ENCODE measurements at regions not wholly inside any gene's neighbourhood (a gene's known extent, or its start where the extent isn't known, plus 50 kb on each side); places are given as distances from the start of the nearest gene placed in this dataset.

GRCh38 chr20:22805219-22805618 is 220.8 kb upstream of the FOXA2 start:
- in situ Hi-C loops (cut with HindIII; ENCODE audit: low pct_ligation_motif_present, low pct_unique_long_range_greater_than_20kb, low sequenced_read_pairs): no loop called here
- peak; percentile 60 for DNase-seq

GRCh38 chr20:22805996-22806395 is 221.6 kb upstream of the FOXA2 start:
- DNase-seq: no peak
- in situ Hi-C loops (cut with HindIII; ENCODE audit: low pct_ligation_motif_present, low pct_unique_long_range_greater_than_20kb, low sequenced_read_pairs): no loop called here

GRCh38 chr20:22807045-22807444 is 222.7 kb upstream of the FOXA2 start:
- no peak for DNase-seq
- in situ Hi-C loops (cut with HindIII; ENCODE audit: low pct_ligation_motif_present, low pct_unique_long_range_greater_than_20kb, low sequenced_read_pairs): no loop called here

- in situ Hi-C loops (cut with HindIII; ENCODE audit: low pct_ligation_motif_present, low pct_unique_long_range_greater_than_20kb, low sequenced_read_pairs): no loop called here
- no peak for DNase-seq
These were observed 223.4 kb upstream of the FOXA2 start for GRCh38 chr20:22807646-22808244.

GRCh38 chr20:22808628-22809027 is 224.3 kb upstream of the FOXA2 start:
- in situ Hi-C loops (cut with HindIII; ENCODE audit: low pct_ligation_motif_present, low pct_unique_long_range_greater_than_20kb, low sequenced_read_pairs): no loop called here
- DNase-seq: no peak

GRCh38 chr20:22810030-22810429 is 225.1 kb upstream of the SSTR4 start:
- in situ Hi-C loops (cut with HindIII; ENCODE audit: low pct_ligation_motif_present, low pct_unique_long_range_greater_than_20kb, low sequenced_read_pairs): no loop called here
- DNase-seq: no peak

- in situ Hi-C loops (cut with HindIII; ENCODE audit: low pct_ligation_motif_present, low pct_unique_long_range_greater_than_20kb, low sequenced_read_pairs): no loop called here
- no peak for DNase-seq
These were observed 224.2 kb upstream of the SSTR4 start for GRCh38 chr20:22810626-22811569.

GRCh38 chr20:22814471-22815205 is 220.5 kb upstream of the SSTR4 start:
- DNase-seq: no peak
- in situ Hi-C loops (cut with HindIII; ENCODE audit: low pct_ligation_motif_present, low pct_unique_long_range_greater_than_20kb, low sequenced_read_pairs): no loop called here

GRCh38 chr20:22815206-22815551 is 219.9 kb upstream of the SSTR4 start:
- no peak for DNase-seq
- in situ Hi-C loops (cut with HindIII; ENCODE audit: low pct_ligation_motif_present, low pct_unique_long_range_greater_than_20kb, low sequenced_read_pairs): no loop called here

- no peak for DNase-seq
- in situ Hi-C loops (cut with HindIII; ENCODE audit: low pct_ligation_motif_present, low pct_unique_long_range_greater_than_20kb, low sequenced_read_pairs): no loop called here
These were observed 219.4 kb upstream of the SSTR4 start for GRCh38 chr20:22815603-22816315.

GRCh38 chr20:22818636-22819035 is 216.5 kb upstream of the SSTR4 start:
- in situ Hi-C loops (cut with HindIII; ENCODE audit: low pct_ligation_motif_present, low pct_unique_long_range_greater_than_20kb, low sequenced_read_pairs): no loop called here

GRCh38 chr20:22819112-22819511 is 216.0 kb upstream of the SSTR4 start:
- DNase-seq: no peak
- in situ Hi-C loops (cut with HindIII; ENCODE audit: low pct_ligation_motif_present, low pct_unique_long_range_greater_than_20kb, low sequenced_read_pairs): no loop called here

More at GRCh38 chr20:22818636-22819035, 216.5 kb upstream of the SSTR4 start:
- DNase-seq: no peak

GRCh38 chr20:22819784-22820183 is 215.3 kb upstream of the SSTR4 start:
- in situ Hi-C loops (cut with HindIII; ENCODE audit: low pct_ligation_motif_present, low pct_unique_long_range_greater_than_20kb, low sequenced_read_pairs): no loop called here
- DNase-seq: no peak

- in situ Hi-C loops (cut with HindIII; ENCODE audit: low pct_ligation_motif_present, low pct_unique_long_range_greater_than_20kb, low sequenced_read_pairs): no loop called here
- DNase-seq: no peak
These were observed 213.9 kb upstream of the SSTR4 start for GRCh38 chr20:22821081-22821727.

GRCh38 chr20:22821796-22822195 is 213.3 kb upstream of the SSTR4 start:
- no peak for DNase-seq
- in situ Hi-C loops (cut with HindIII; ENCODE audit: low pct_ligation_motif_present, low pct_unique_long_range_greater_than_20kb, low sequenced_read_pairs): no loop called here

GRCh38 chr20:22823119-22823518 is 212.0 kb upstream of the SSTR4 start:
- in situ Hi-C loops (cut with HindIII; ENCODE audit: low pct_ligation_motif_present, low pct_unique_long_range_greater_than_20kb, low sequenced_read_pairs): no loop called here
- no peak for DNase-seq

- DNase-seq: no peak
- in situ Hi-C loops (cut with HindIII; ENCODE audit: low pct_ligation_motif_present, low pct_unique_long_range_greater_than_20kb, low sequenced_read_pairs): no loop called here
These were observed 211.0 kb upstream of the SSTR4 start for GRCh38 chr20:22824077-22824476.

GRCh38 chr20:22825076-22825475 is 210.0 kb upstream of the SSTR4 start:
- no peak for DNase-seq
- in situ Hi-C loops (cut with HindIII; ENCODE audit: low pct_ligation_motif_present, low pct_unique_long_range_greater_than_20kb, low sequenced_read_pairs): no loop called here
